ENCODE measurements at regions not wholly inside any gene's neighbourhood (a gene's known extent, or its start where the extent isn't known, plus 50 kb on each side); places are given as distances from the start of the nearest gene placed in this dataset.
A peak's percentile ranks its signal among the peaks of the same experiment; 100 is the strongest.
"Not testable (repeated sequence)": the region's sequence is repeated elsewhere in the genome, so short reads cannot be mapped to it uniquely, and the experiment has no call there.

- DNase-seq, result peak; percentile 56
These were observed 444.7 kb upstream of the NFIA start for GRCh38 chr1:60637651-60638050.

GRCh38 chr1:60636946-60637345, 445.4 kb upstream of the NFIA start:
- peak; percentile 59 for DNase-seq

GRCh38 chr1:60634106-60634505, 448.3 kb upstream of the NFIA start:
- DNase-seq, result no peak

- DNase-seq, result no peak
These were observed 459.9 kb upstream of the NFIA start for GRCh38 chr1:60622486-60622885.

- DNase-seq, result peak; percentile 100
These were observed 461.0 kb upstream of the NFIA start for GRCh38 chr1:60621368-60621851.

- DNase-seq, result no peak
These were observed 462.3 kb upstream of the NFIA start for GRCh38 chr1:60620087-60620486.

GRCh38 chr1:60619581-60619980, 462.8 kb upstream of the NFIA start:
- DNase-seq, result no peak

- DNase-seq, result no peak
These were observed 466.7 kb upstream of the NFIA start for GRCh38 chr1:60615666-60616065.

- no peak for DNase-seq
These were observed 469.6 kb upstream of the NFIA start for GRCh38 chr1:60612790-60613189.

- not testable (repeated sequence) for DNase-seq
These were observed 475.4 kb upstream of the NFIA start for GRCh38 chr1:60606921-60607320.

- no peak for DNase-seq
These were observed 481.8 kb upstream of the NFIA start for GRCh38 chr1:60600532-60600931.

- DNase-seq, result no peak
These were observed 482.8 kb upstream of the NFIA start for GRCh38 chr1:60599574-60599973.

- no peak for DNase-seq
These were observed 484.1 kb upstream of the NFIA start for GRCh38 chr1:60598041-60598910.

GRCh38 chr1:60596791-60597750, 485.3 kb upstream of the NFIA start:
- no peak for DNase-seq

- DNase-seq, result no peak
These were observed 490.8 kb upstream of the NFIA start for GRCh38 chr1:60591583-60591982.

- DNase-seq, result peak; percentile 49
These were observed 492.4 kb upstream of the NFIA start for GRCh38 chr1:60589916-60590315.

GRCh38 chr1:60589046-60589748, 493.2 kb upstream of the NFIA start:
- DNase-seq, result no peak

GRCh38 chr1:60584371-60584770, 498.0 kb upstream of the NFIA start:
- no peak for DNase-seq

- DNase-seq, result no peak
These were observed 498.7 kb upstream of the NFIA start for GRCh38 chr1:60583696-60584095.

GRCh38 chr1:60581455-60582220, 500.7 kb upstream of the NFIA start:
- no peak for DNase-seq

GRCh38 chr1:60577029-60577428, 503.5 kb upstream of the C1orf87 start:
- no peak for DNase-seq

GRCh38 chr1:60575326-60575977, 501.9 kb upstream of the C1orf87 start:
- no peak for DNase-seq

Measured in NCI-H1105 treated with DMSO at 0.1 percent for 48 hours (cell line).